Cardiac muscle cell (in vitro differentiated cells and primary cell): ENCODE measurements at regions not wholly inside any gene's neighbourhood (a gene's known extent, or its start where the extent isn't known, plus 50 kb on each side); places are given as distances from the start of the nearest gene placed in this dataset.

Experiments used
- DNase-seq, 2 donors: peaks; one replicate each; pipeline versions ENCODE4 v3.0.0 to v3.0.0-alpha.2; 2010 to 2017; ENCODE audit warnings: low read depth in 1 of 2, low spot score in 1 of 2
- H3K27ac ChIP-seq: fragments of 200-600 bp; sonication (generic); 2 replicates; pipeline ENCODE4 v1.5.1; 2016
- H3K27me3 ChIP-seq: fragments of 200-600 bp; sonication (generic); 2 replicates; pipeline ENCODE4 v1.6.0; 2016; ENCODE audit warnings: control low read depth
- H3K36me3 ChIP-seq: fragments of 200-600 bp; sonication (generic); 2 replicates; pipeline ENCODE4 v1.5.1; 2016; ENCODE audit warnings: control low read depth
- H3K4me1 ChIP-seq: fragments of 200-600 bp; sonication (generic); 2 replicates; pipeline ENCODE4 v1.8.1; 2017; ENCODE audit warnings: low read depth, mild to moderate bottlenecking, mixed run types
- H3K4me3 ChIP-seq: fragments of 200-600 bp; sonication (generic); 2 replicates; pipeline ENCODE4 v1.5.1; 2016; ENCODE audit warnings: mild to moderate bottlenecking
- H3K9me3 ChIP-seq: fragments of 200-600 bp; sonication (generic); 2 replicates; pipeline ENCODE4 v1.5.1; 2017; ENCODE audit warnings: low read depth, mild to moderate bottlenecking, control low read depth
- CTCF ChIP-seq: IDR thresholded peaks from 2 replicates; pipeline ENCODE4 v1.5.1; 2012; ENCODE audit warnings: low read depth, mild to moderate bottlenecking, low read length

- Histone ChIP-seq H3K9me3 (no peaks in the 10 kb centered on the region), H3K27ac (no peak overlapping the region), H3K36me3 (no peaks in the 10 kb centered on the region), H3K4me3 (no peak overlapping the region), H3K27me3 (no peaks in the 10 kb centered on the region), H3K4me1 (no peaks in the 10 kb centered on the region)
- TF ChIP-seq CTCF: no peak
- DNase-seq: no peak
These were observed 72.2 kb downstream of the METRNL start for GRCh38 chr17:83151442-83152226.

GRCh38 chr17:83152227-83152744 lies 72.9 kb downstream of the METRNL start:
- Histone ChIP-seq H3K27me3 (no peaks in the 10 kb centered on the region), H3K4me1 (no peaks in the 10 kb centered on the region), H3K36me3 (no peaks in the 10 kb centered on the region), H3K9me3 (no peaks in the 10 kb centered on the region), H3K4me3 (no peak overlapping the region), H3K27ac (no peak overlapping the region)
- TF ChIP-seq CTCF: no peak
- DNase-seq: no peak

- H3K27ac ChIP-seq: no peak overlapping the region
- no peak for DNase-seq
These were observed 73.6 kb downstream of the METRNL start for GRCh38 chr17:83152745-83153611.

GRCh38 chr17:83153681-83154310 lies 74.4 kb downstream of the METRNL start:
- no peak for DNase-seq
- no peaks in the 10 kb centered on the region for H3K27me3 ChIP-seq
- TF ChIP-seq CTCF: no peak
- H3K4me1 ChIP-seq: no peaks in the 10 kb centered on the region
- H3K9me3 ChIP-seq: no peaks in the 10 kb centered on the region
- no peak overlapping the region for H3K27ac ChIP-seq
- H3K4me3 ChIP-seq: no peak overlapping the region
- H3K36me3 ChIP-seq: no peaks in the 10 kb centered on the region

More at GRCh38 chr17:83152745-83153611, 73.6 kb downstream of the METRNL start:
- no peaks in the 10 kb centered on the region for H3K36me3 ChIP-seq
- H3K9me3 ChIP-seq: no peaks in the 10 kb centered on the region
- no peaks in the 10 kb centered on the region for H3K4me1 ChIP-seq
- no peak overlapping the region for H3K4me3 ChIP-seq
- no peaks in the 10 kb centered on the region for H3K27me3 ChIP-seq
- no peak for TF ChIP-seq CTCF

- TF ChIP-seq CTCF: no peak
- H3K9me3 ChIP-seq: no peaks in the 10 kb centered on the region
- no peaks in the 10 kb centered on the region for H3K36me3 ChIP-seq
- no peak for DNase-seq
- no peaks in the 10 kb centered on the region for H3K27me3 ChIP-seq
- no peaks in the 10 kb centered on the region for H3K4me1 ChIP-seq
- no peak overlapping the region for H3K27ac ChIP-seq
- H3K4me3 ChIP-seq: no peak overlapping the region
These were observed 75.1 kb downstream of the METRNL start for GRCh38 chr17:83154311-83155127.
